ENCODE measurements at regions not wholly inside any gene's neighbourhood (a gene's known extent, or its start where the extent isn't known, plus 50 kb on each side); places are given as distances from the start of the nearest gene placed in this dataset.

GRCh38 chr3:44042772-44043171 lies 198.9 kb upstream of the TOPAZ1 start:
- Histone ChIP-seq H3K79me2 (ENCODE audit: control insufficient read depth, insufficient read depth, low read length) (no peaks in the 10 kb centered on the region), H3K9me3 (ENCODE audit: control insufficient read depth, low read depth, low read length) (no peaks in the 10 kb centered on the region), H3K9ac (ENCODE audit: control insufficient read depth, extremely low read depth, insufficient read depth, low read length) (no peak overlapping the region), H3K9me1 (ENCODE audit: control insufficient read depth, extremely low read depth, insufficient read depth, low read length) (no peaks in the 10 kb centered on the region), H2AFZ (ENCODE audit: control insufficient read depth, low read length) (no peak overlapping the region), H3K27ac (ENCODE audit: control insufficient read depth, insufficient read depth, low read length) (no peak overlapping the region), H3K4me2 (ENCODE audit: control insufficient read depth, extremely low read depth, insufficient read depth, low read depth, low read length) (no peak overlapping the region), H3K4me1 (ENCODE audit: control insufficient read depth, extremely low read depth, insufficient read depth, low read length) (no peaks in the 10 kb centered on the region), H4K20me1 (ENCODE audit: control insufficient read depth, extremely low read depth, insufficient read depth, low read length) (no peaks in the 10 kb centered on the region), H3K4me3 (ENCODE audit: control insufficient read depth in 2 of 3, extremely low read depth in 1 of 3, insufficient read depth in 2 of 3, low read depth in 1 of 3, low read length in 3 of 3) (no peak overlapping the region), H3K36me3 (ENCODE audit: control insufficient read depth in 2 of 2, extremely low read depth in 1 of 2, insufficient read depth in 2 of 2, low read length in 2 of 2) (no peaks in the 10 kb centered on the region), H3K27me3 (ENCODE audit: control insufficient read depth, extremely low read depth, insufficient read depth, low read length) (no peaks in the 10 kb centered on the region)
- DNase-seq (ENCODE audit: low read depth, low spot score) (no peak), FAIRE-seq (no peak)
- TF ChIP-seq CTCF (optimal IDR thresholded peaks at IDR 0.05 in 1 of 3, IDR thresholded peaks at IDR 0.05 in 1 of 3, conservative IDR thresholded peaks at IDR 0.05 in 1 of 3; ENCODE audit: extremely low read depth in 1 of 3, insufficient read depth in 2 of 3, low read length in 3 of 3) (no peak), EZH2 (IDR thresholded peaks at IDR 0.05; ENCODE audit: low read length) (no peak)
- dilution Hi-C loops (cut with MboI; ENCODE audit: extremely low pct_ligation_motif_present, low sequenced_read_pairs): no loop called here

- no peak overlapping the region for H3K4me2 ChIP-seq (ENCODE audit: control insufficient read depth, extremely low read depth, insufficient read depth, low read depth, low read length)
- peaks cover 7% of the 10 kb centered on the region for H3K4me1 ChIP-seq (ENCODE audit: control insufficient read depth, extremely low read depth, insufficient read depth, low read length)
- DNase-seq (ENCODE audit: low read depth, low spot score) (no peak), FAIRE-seq (no peak)
- no peaks in the 10 kb centered on the region for H3K9me3 ChIP-seq (ENCODE audit: control insufficient read depth, low read depth, low read length)
- dilution Hi-C loops (cut with MboI; ENCODE audit: extremely low pct_ligation_motif_present, low sequenced_read_pairs): no loop called here
- H3K27ac ChIP-seq (ENCODE audit: control insufficient read depth, insufficient read depth, low read length): no peak overlapping the region
- no peak for TF ChIP-seq EZH2 (IDR thresholded peaks at IDR 0.05; ENCODE audit: low read length)
- TF ChIP-seq CTCF (optimal IDR thresholded peaks at IDR 0.05 in 1 of 3, IDR thresholded peaks at IDR 0.05 in 1 of 3, conservative IDR thresholded peaks at IDR 0.05 in 1 of 3; ENCODE audit: extremely low read depth in 1 of 3, insufficient read depth in 2 of 3, low read length in 3 of 3): no peak
- no peaks in the 10 kb centered on the region for H3K79me2 ChIP-seq (ENCODE audit: control insufficient read depth, insufficient read depth, low read length)
- no peak overlapping the region for H2AFZ ChIP-seq (ENCODE audit: control insufficient read depth, low read length)
- no peaks in the 10 kb centered on the region for H3K9me1 ChIP-seq (ENCODE audit: control insufficient read depth, extremely low read depth, insufficient read depth, low read length)
- H3K27me3 ChIP-seq (ENCODE audit: control insufficient read depth, extremely low read depth, insufficient read depth, low read length): no peaks in the 10 kb centered on the region
- H3K4me3 ChIP-seq (ENCODE audit: control insufficient read depth in 2 of 3, extremely low read depth in 1 of 3, insufficient read depth in 2 of 3, low read depth in 1 of 3, low read length in 3 of 3): no peak overlapping the region
- H3K9ac ChIP-seq (ENCODE audit: control insufficient read depth, extremely low read depth, insufficient read depth, low read length): no peak overlapping the region
- no peaks in the 10 kb centered on the region for H4K20me1 ChIP-seq (ENCODE audit: control insufficient read depth, extremely low read depth, insufficient read depth, low read length)
- H3K36me3 ChIP-seq (ENCODE audit: control insufficient read depth in 2 of 2, extremely low read depth in 1 of 2, insufficient read depth in 2 of 2, low read length in 2 of 2): peaks cover 0 to 2% of the 10 kb centered on the region in 2 experiments
Observed at GRCh38 chr3:44045476-44046275, 196.0 kb upstream of the TOPAZ1 start.

Data from keratinocyte (primary cell).